ENCODE measurements at regions not wholly inside any gene's neighbourhood (a gene's known extent, or its start where the extent isn't known, plus 50 kb on each side); places are given as distances from the start of the nearest gene placed in this dataset.
A peak's percentile ranks its signal among the peaks of the same experiment; 100 is the strongest.

- TF ChIP-seq POLR2A (IDR thresholded peaks at IDR 0.05; ENCODE audit: low read length) (peak; percentile 42), GATA1 (IDR thresholded peaks at IDR 0.05; ENCODE audit: low read depth, low read length) (no peak)
These were observed 159.5 kb downstream of the C9orf152 start for GRCh38 chr9:110048403-110048975.
